C4-2B (cell line): ENCODE measurements at regions not wholly inside any gene's neighbourhood (a gene's known extent, or its start where the extent isn't known, plus 50 kb on each side); places are given as distances from the start of the nearest gene placed in this dataset.

ENCODE experiments used
- CTCF ChIP-seq: fragments of 450-650 bp; conservative IDR thresholded peaks from 2 replicates; pipeline ENCODE4 v1.5.1; 2017; ENCODE audit warnings: mild to moderate bottlenecking
- ZFX ChIP-seq: fragments of 450-650 bp; IDR thresholded peaks from 2 replicates; pipeline ENCODE4 v1.6.1; 2017

DNA sequence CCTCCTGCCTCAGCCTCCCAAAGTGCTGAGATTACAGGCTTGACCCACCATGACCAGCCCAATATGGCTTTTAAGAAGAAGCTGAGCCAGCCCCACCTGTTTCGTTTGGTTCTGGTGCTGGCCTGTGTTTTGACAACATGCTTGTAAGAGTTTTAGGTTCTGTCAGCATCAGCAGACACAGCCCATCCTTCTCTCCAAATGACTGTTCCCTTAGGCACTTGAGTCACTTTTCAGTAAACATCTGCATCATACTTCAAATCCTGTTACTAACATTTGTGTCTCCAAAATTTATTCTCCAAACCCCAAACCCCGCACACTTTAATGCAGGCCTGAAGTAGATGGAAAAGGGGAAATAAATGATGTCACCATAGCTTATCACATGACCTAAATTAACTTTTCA, 1118.5 kb downstream of the TSN start:
- TF ChIP-seq CTCF (no peak), ZFX (no peak)
